ENCODE measurements at regions not wholly inside any gene's neighbourhood (a gene's known extent, or its start where the extent isn't known, plus 50 kb on each side); places are given as distances from the start of the nearest gene placed in this dataset.

GRCh38 chr16:51222016-51222415 lies 70.9 kb upstream of the SALL1 start:
- TF ChIP-seq POLR2AphosphoS5 (IDR thresholded peaks at IDR 0.05) (no peak), CTCF (IDR thresholded peaks at IDR 0.05) (no peak), POLR2A (IDR thresholded peaks at IDR 0.05; ENCODE audit: low read depth) (no peak)
